MM.1S (cell line): ENCODE measurements at regions not wholly inside any gene's neighbourhood (a gene's known extent, or its start where the extent isn't known, plus 50 kb on each side); places are given as distances from the start of the nearest gene placed in this dataset.

Source experiments
- DNase-seq: peaks from one replicate; pipeline ENCODE4 v3.0.0-alpha.2; 2015
- H2AFZ ChIP-seq: fragments of 300-600 bp; sonication (generic); 2 replicates; pipeline ENCODE4 v1.6.0; 2016; ENCODE audit warnings: antibody characterized with exemption, low read length
- H3F3A ChIP-seq: fragments of 300-600 bp; sonication (generic); 2 replicates; pipeline ENCODE4 v1.6.1; 2016; ENCODE audit warnings: mild to moderate bottlenecking, antibody characterized with exemption, low read length, moderate library complexity, mixed read lengths; ENCODE audit not compliant: insufficient read depth
- H3K27ac ChIP-seq: fragments of 300-600 bp; sonication (generic); 2 replicates; pipeline ENCODE4 v1.5.1; 2016; ENCODE audit warnings: mild to moderate bottlenecking, low read length
- H3K27me3 ChIP-seq: fragments of 300-600 bp; sonication (generic); replicated peaks from 2 replicates; pipeline ENCODE4 v1.6.0; 2016; ENCODE audit warnings: low read length; ENCODE audit not compliant: insufficient read depth
- H3K36me3 ChIP-seq: fragments of 300-600 bp; sonication (generic); replicated peaks from 2 replicates; pipeline ENCODE4 v1.6.1; 2016; ENCODE audit warnings: mild to moderate bottlenecking, low read length, mixed read lengths; ENCODE audit not compliant: insufficient read depth
- H3K4me1 ChIP-seq: fragments of 300-600 bp; sonication (generic); 2 replicates; pipeline ENCODE4 v1.6.1; 2016; ENCODE audit warnings: low read length, mixed read lengths
- H3K4me2 ChIP-seq: fragments of 300-600 bp; sonication (generic); 2 replicates; pipeline ENCODE4 v1.6.0; 2016; ENCODE audit warnings: low read depth, low read length
- H3K4me3 ChIP-seq: fragments of 300-600 bp; sonication (generic); 2 replicates; pipeline ENCODE4 v1.5.1; 2016; ENCODE audit warnings: low read length, mixed read lengths
- H3K79me2 ChIP-seq: fragments of 300-600 bp; sonication (generic); 2 replicates; pipeline ENCODE4 v1.6.1; 2016; ENCODE audit warnings: mixed run types, low read length, mixed read lengths
- H3K9ac ChIP-seq: fragments of 300-600 bp; sonication (generic); 2 replicates; pipeline ENCODE4 v1.6.1; 2016; ENCODE audit warnings: low read length, mixed read lengths
- H3K9me2 ChIP-seq: fragments of 300-600 bp; sonication (generic); replicated peaks from 2 replicates; pipeline ENCODE4 v1.6.1; 2016; ENCODE audit warnings: mild to moderate bottlenecking, low read length, mixed read lengths; ENCODE audit not compliant: insufficient read depth
- H3K9me3 ChIP-seq: fragments of 300-600 bp; sonication (generic); replicated peaks from 2 replicates; pipeline ENCODE4 v1.6.1; 2016; ENCODE audit warnings: mild to moderate bottlenecking, low read length, mixed read lengths; ENCODE audit not compliant: insufficient read depth
- H4K20me1 ChIP-seq: fragments of 300-600 bp; sonication (generic); 2 replicates; pipeline ENCODE4 v1.6.1; 2016; ENCODE audit warnings: mild to moderate bottlenecking, low read length, moderate library complexity, mixed read lengths; ENCODE audit not compliant: insufficient read depth
- EZH2 ChIP-seq: fragments of 300-600 bp; sonication (generic); optimal IDR thresholded peaks from 2 replicates; pipeline ENCODE3; 2017; ENCODE audit warnings: low read depth, mild to moderate bottlenecking, antibody characterized with exemption, low read length, mixed read lengths
- EZH2phosphoT487 ChIP-seq: fragments of 300-600 bp; sonication (generic); IDR thresholded peaks from 2 replicates; pipeline ENCODE4 v1.6.1; 2018; ENCODE audit warnings: antibody characterized with exemption, low read length
- TF ChIP-seq, protein P1 (sequence below): fragments of 300-600 bp; sonication (generic); IDR thresholded peaks from 2 replicates; pipeline ENCODE4 v1.5.1; 2016; ENCODE audit warnings: antibody characterized with exemption, low read length, mixed read lengths

GRCh38 chr6:148274809-148275208 is 67.8 kb upstream of the SASH1 start:
- Histone ChIP-seq H3K79me2 (no peaks in the 10 kb centered on the region), H3K36me3 (no peaks in the 10 kb centered on the region), H2AFZ (no peak overlapping the region), H3K9ac (no peak overlapping the region), H4K20me1 (no peaks in the 10 kb centered on the region), H3K27me3 (no peaks in the 10 kb centered on the region), H3K27ac (no peak overlapping the region), H3K9me2 (no peaks in the 10 kb centered on the region), H3K4me1 (no peaks in the 10 kb centered on the region), H3K9me3 (no peaks in the 10 kb centered on the region), H3F3A (no peaks in the 10 kb centered on the region), H3K4me2 (no peak overlapping the region), H3K4me3 (no peak overlapping the region)
- DNase-seq: no peak
- TF ChIP-seq EZH2phosphoT487: no peak
- TF ChIP-seq, protein P1, sequence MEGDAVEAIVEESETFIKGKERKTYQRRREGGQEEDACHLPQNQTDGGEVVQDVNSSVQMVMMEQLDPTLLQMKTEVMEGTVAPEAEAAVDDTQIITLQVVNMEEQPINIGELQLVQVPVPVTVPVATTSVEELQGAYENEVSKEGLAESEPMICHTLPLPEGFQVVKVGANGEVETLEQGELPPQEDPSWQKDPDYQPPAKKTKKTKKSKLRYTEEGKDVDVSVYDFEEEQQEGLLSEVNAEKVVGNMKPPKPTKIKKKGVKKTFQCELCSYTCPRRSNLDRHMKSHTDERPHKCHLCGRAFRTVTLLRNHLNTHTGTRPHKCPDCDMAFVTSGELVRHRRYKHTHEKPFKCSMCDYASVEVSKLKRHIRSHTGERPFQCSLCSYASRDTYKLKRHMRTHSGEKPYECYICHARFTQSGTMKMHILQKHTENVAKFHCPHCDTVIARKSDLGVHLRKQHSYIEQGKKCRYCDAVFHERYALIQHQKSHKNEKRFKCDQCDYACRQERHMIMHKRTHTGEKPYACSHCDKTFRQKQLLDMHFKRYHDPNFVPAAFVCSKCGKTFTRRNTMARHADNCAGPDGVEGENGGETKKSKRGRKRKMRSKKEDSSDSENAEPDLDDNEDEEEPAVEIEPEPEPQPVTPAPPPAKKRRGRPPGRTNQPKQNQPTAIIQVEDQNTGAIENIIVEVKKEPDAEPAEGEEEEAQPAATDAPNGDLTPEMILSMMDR: no peak
- TF ChIP-seq EZH2: no peak

DNA sequence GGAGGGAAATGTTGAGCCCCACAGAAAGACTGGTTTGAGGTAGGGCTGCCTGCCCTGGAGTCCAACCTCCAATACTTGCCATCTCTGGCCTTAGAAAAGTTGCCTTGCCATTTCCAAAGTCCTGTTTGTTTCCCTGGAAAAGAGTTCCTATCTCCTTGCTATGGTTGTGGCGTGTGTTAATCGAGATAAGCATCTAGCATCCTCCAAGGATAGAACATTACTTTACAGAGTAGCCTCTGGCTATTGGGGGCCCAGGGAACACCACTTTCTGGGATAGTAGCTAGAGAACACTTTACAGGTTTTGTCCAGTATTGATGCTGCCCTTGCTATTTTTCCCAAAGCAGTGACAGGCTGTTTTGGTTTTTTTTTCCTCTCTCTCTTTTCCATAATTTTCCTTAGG is 57.4 kb upstream of the SASH1 start:
- H2AFZ ChIP-seq: no peak overlapping the region
- no peak overlapping the region for H3K27ac ChIP-seq
- H3K79me2 ChIP-seq: no peaks in the 10 kb centered on the region
- no peak for TF ChIP-seq EZH2phosphoT487
- TF ChIP-seq EZH2: no peak
- TF ChIP-seq, protein P1: no peak
- H3K4me2 ChIP-seq: no peak overlapping the region
- no peaks in the 10 kb centered on the region for H3K4me1 ChIP-seq
- no peaks in the 10 kb centered on the region for H3F3A ChIP-seq
- H3K36me3 ChIP-seq: no peaks in the 10 kb centered on the region
- H3K4me3 ChIP-seq: no peak overlapping the region
- no peaks in the 10 kb centered on the region for H3K9me2 ChIP-seq
- H3K9ac ChIP-seq: no peak overlapping the region
- no peaks in the 10 kb centered on the region for H3K9me3 ChIP-seq
- no peak for DNase-seq
- no peaks in the 10 kb centered on the region for H4K20me1 ChIP-seq
- no peaks in the 10 kb centered on the region for H3K27me3 ChIP-seq

- no peaks in the 10 kb centered on the region for H3K79me2 ChIP-seq
- no peak for DNase-seq
Observed at GRCh38 chr6:148286563-148286962, 56.1 kb upstream of the SASH1 start.

More at GRCh38 chr6:148286563-148286962, 56.1 kb upstream of the SASH1 start:
- Histone ChIP-seq H3K9me2 (no peaks in the 10 kb centered on the region), H2AFZ (no peak overlapping the region), H4K20me1 (no peaks in the 10 kb centered on the region), H3K4me3 (no peak overlapping the region), H3K4me1 (no peaks in the 10 kb centered on the region), H3K27me3 (no peaks in the 10 kb centered on the region), H3K4me2 (no peak overlapping the region), H3K9me3 (no peaks in the 10 kb centered on the region), H3K9ac (no peak overlapping the region), H3K27ac (no peak overlapping the region), H3F3A (no peaks in the 10 kb centered on the region), H3K36me3 (no peaks in the 10 kb centered on the region)
- TF ChIP-seq EZH2phosphoT487: no peak
- TF ChIP-seq, protein P1: no peak
- TF ChIP-seq EZH2: no peak
